HAP-1 (cell line): ENCODE measurements at regions not wholly inside any gene's neighbourhood (a gene's known extent, or its start where the extent isn't known, plus 50 kb on each side); places are given as distances from the start of the nearest gene placed in this dataset.

Experiments
- DNase-seq, 2 experiments: peaks; one replicate each; pipeline ENCODE4 v3.0.0-alpha.2; 2016 to 2020; ENCODE audit warnings: low spot score in 2 of 2
- H3K27me3 ChIP-seq: fragments of 250-450 bp; sonication (Bioruptor Pico); 2 replicates; pipeline ENCODE4 v1.5.1; 2020; ENCODE audit warnings: low read depth, mild to moderate bottlenecking, moderate library complexity
- H3K36me3 ChIP-seq: fragments of 250-450 bp; sonication (Bioruptor Pico); replicated peaks from 2 replicates; pipeline ENCODE4 v1.5.1; 2020; ENCODE audit warnings: mild to moderate bottlenecking
- H3K4me1 ChIP-seq: fragments of 250-450 bp; sonication (Bioruptor Pico); 2 replicates; pipeline ENCODE4 v1.5.1; 2020; ENCODE audit warnings: mild to moderate bottlenecking
- H3K4me3 ChIP-seq: fragments of 250-450 bp; sonication (Bioruptor Pico); 2 replicates; pipeline ENCODE4 v1.5.1; 2020; ENCODE audit warnings: mild to moderate bottlenecking, moderate library complexity
- H3K9me3 ChIP-seq: fragments of 250-450 bp; sonication (Bioruptor Pico); 2 replicates; pipeline ENCODE4 v1.5.1; 2020; ENCODE audit warnings: mild to moderate bottlenecking, moderate library complexity
- in situ Hi-C: fragments of 300-500 bp; cut with MboI; formaldehyde crosslinking; loops from 3 replicates; pipeline ENCODE4 v1.14.3; 2020; ENCODE audit warnings: low sequenced_read_pairs, inconsistent platforms, mixed read lengths

GRCh38 chr9:13615660-13616490 lies 336.4 kb upstream of the MPDZ start:
- H3K36me3 ChIP-seq: no peaks in the 10 kb centered on the region
- in situ Hi-C loops: no loop called here

GRCh38 chr9:13614060-13614459 lies 334.6 kb upstream of the MPDZ start:
- no peak for DNase-seq

More at GRCh38 chr9:13615660-13616490, 336.4 kb upstream of the MPDZ start:
- 0 out of 2 replicates have a peak, but pooled peaks cover 7% of the 10 kb centered on the region for H3K9me3 ChIP-seq
- H3K4me3 ChIP-seq: no peak overlapping the region
- no peak for DNase-seq
- no peaks in the 10 kb centered on the region for H3K4me1 ChIP-seq
- H3K27me3 ChIP-seq: no peaks in the 10 kb centered on the region

GRCh38 chr9:13613296-13613695 lies 333.8 kb upstream of the MPDZ start:
- in situ Hi-C loops: no loop called here
- Histone ChIP-seq H3K4me3 (no peak overlapping the region), H3K36me3 (no peaks in the 10 kb centered on the region), H3K4me1 (peaks cover 9% of the 10 kb centered on the region), H3K9me3 (0 out of 2 replicates have a peak, but pooled peaks cover 7% of the 10 kb centered on the region), H3K27me3 (no peaks in the 10 kb centered on the region)
- no peak for DNase-seq

More at GRCh38 chr9:13614060-13614459, 334.6 kb upstream of the MPDZ start:
- Histone ChIP-seq H3K27me3 (no peaks in the 10 kb centered on the region), H3K9me3 (0 out of 2 replicates have a peak, but pooled peaks cover 7% of the 10 kb centered on the region), H3K36me3 (no peaks in the 10 kb centered on the region), H3K4me3 (no peak overlapping the region), H3K4me1 (peaks cover under 1% of the 10 kb centered on the region)
- in situ Hi-C loops: no loop called here

- no peak for DNase-seq
- no peaks in the 10 kb centered on the region for H3K36me3 ChIP-seq
- H3K9me3 ChIP-seq: 0 out of 2 replicates have a peak, but pooled peaks cover 7% of the 10 kb centered on the region
- peaks cover 18% of the 10 kb centered on the region for H3K4me1 ChIP-seq
- no peaks in the 10 kb centered on the region for H3K27me3 ChIP-seq
- H3K4me3 ChIP-seq: peak overlapping the region; percentile 5
- in situ Hi-C loops: no loop called here
Measured at GRCh38 chr9:13608451-13608850, 329.0 kb upstream of the MPDZ start.

GRCh38 chr9:13607481-13608441 lies 328.3 kb upstream of the MPDZ start:
- no peaks in the 10 kb centered on the region for H3K36me3 ChIP-seq
- H3K4me3 ChIP-seq: peak overlapping the region; percentile 5
- no peaks in the 10 kb centered on the region for H3K27me3 ChIP-seq
- 0 out of 2 replicates have a peak, but pooled peaks cover 5% of the 10 kb centered on the region for H3K9me3 ChIP-seq
- in situ Hi-C loops: no loop called here
- DNase-seq: peak; percentile 28 to 29
- H3K4me1 ChIP-seq: peaks cover 18% of the 10 kb centered on the region

- Histone ChIP-seq H3K27me3 (no peaks in the 10 kb centered on the region), H3K9me3 (0 out of 2 replicates have a peak, but pooled peaks cover under 1% of the 10 kb centered on the region), H3K4me1 (peaks cover 18% of the 10 kb centered on the region), H3K36me3 (no peaks in the 10 kb centered on the region), H3K4me3 (no peak overlapping the region)
- no peak for DNase-seq
- in situ Hi-C loops: no loop called here
Measured at GRCh38 chr9:13606586-13606985, 327.1 kb upstream of the MPDZ start.

GRCh38 chr9:13603921-13604320 lies 324.4 kb upstream of the MPDZ start:
- Histone ChIP-seq H3K4me1 (peaks cover 16% of the 10 kb centered on the region), H3K9me3 (no peaks in the 10 kb centered on the region), H3K27me3 (no peaks in the 10 kb centered on the region), H3K36me3 (no peaks in the 10 kb centered on the region), H3K4me3 (no peak overlapping the region)
- in situ Hi-C loops: no loop called here
- no peak for DNase-seq

- no peak for DNase-seq
- Histone ChIP-seq H3K4me1 (no peaks in the 10 kb centered on the region; the same call in 1 of the 2 replicates), H3K4me3 (no peak overlapping the region), H3K9me3 (no peaks in the 10 kb centered on the region), H3K27me3 (no peaks in the 10 kb centered on the region), H3K36me3 (no peaks in the 10 kb centered on the region)
- in situ Hi-C loops: no loop called here
Measured at GRCh38 chr9:13598738-13599137, 319.2 kb upstream of the MPDZ start.

GRCh38 chr9:13597427-13597826 lies 317.9 kb upstream of the MPDZ start:
- no peaks in the 10 kb centered on the region; the same call in 1 of the 2 replicates for H3K4me1 ChIP-seq
- no peak for DNase-seq
- no peaks in the 10 kb centered on the region for H3K36me3 ChIP-seq
- no peak overlapping the region for H3K4me3 ChIP-seq
- no peaks in the 10 kb centered on the region for H3K27me3 ChIP-seq
- H3K9me3 ChIP-seq: no peaks in the 10 kb centered on the region
- in situ Hi-C loops: no loop called here

GRCh38 chr9:13597004-13597403 lies 317.5 kb upstream of the MPDZ start:
- H3K27me3 ChIP-seq: no peaks in the 10 kb centered on the region
- no peaks in the 10 kb centered on the region; the same call in 1 of the 2 replicates for H3K4me1 ChIP-seq
- H3K9me3 ChIP-seq: no peaks in the 10 kb centered on the region
- no peak overlapping the region for H3K4me3 ChIP-seq
- DNase-seq: no peak
- in situ Hi-C loops: no loop called here
- H3K36me3 ChIP-seq: no peaks in the 10 kb centered on the region

- no peak overlapping the region for H3K4me3 ChIP-seq
- H3K27me3 ChIP-seq: no peaks in the 10 kb centered on the region
- DNase-seq: no peak
- H3K36me3 ChIP-seq: no peaks in the 10 kb centered on the region
- peaks cover 4% of the 10 kb centered on the region for H3K4me1 ChIP-seq
- in situ Hi-C loops: no loop called here
- no peaks in the 10 kb centered on the region for H3K9me3 ChIP-seq
Measured at GRCh38 chr9:13596383-13596970, 317.0 kb upstream of the MPDZ start.

GRCh38 chr9:13590996-13591395 lies 311.5 kb upstream of the MPDZ start:
- no peak for DNase-seq
- H3K4me3 ChIP-seq: no peak overlapping the region
- H3K27me3 ChIP-seq: no peaks in the 10 kb centered on the region
- H3K36me3 ChIP-seq: no peaks in the 10 kb centered on the region
- H3K9me3 ChIP-seq: no peaks in the 10 kb centered on the region
- peaks cover 19% of the 10 kb centered on the region for H3K4me1 ChIP-seq
- in situ Hi-C loops: no loop called here

GRCh38 chr9:13589034-13589737 lies 309.7 kb upstream of the MPDZ start:
- Histone ChIP-seq H3K4me1 (peaks cover 19% of the 10 kb centered on the region), H3K27me3 (no peaks in the 10 kb centered on the region), H3K9me3 (no peaks in the 10 kb centered on the region), H3K36me3 (no peaks in the 10 kb centered on the region), H3K4me3 (no peak overlapping the region)
- in situ Hi-C loops: no loop called here
- DNase-seq: no peak
